Tibial nerve (tissue), 3 donors: ENCODE measurements at regions not wholly inside any gene's neighbourhood (a gene's known extent, or its start where the extent isn't known, plus 50 kb on each side); places are given as distances from the start of the nearest gene placed in this dataset.

Experiments used
- CTCF ChIP-seq, 5 experiments: fragments of 200-600 bp in 3 of 5; fragments of 450-650 bp in 2 of 5; sonication (generic) in 3 of 5; IDR thresholded peaks; one replicate each; pipeline ENCODE4 v1.5.1; 2016 to 2019; ENCODE audit warnings: antibody characterized with exemption in 5 of 5, mild to moderate bottlenecking in 3 of 5, moderate library complexity in 2 of 5
- POLR2A ChIP-seq, 2 donors: fragments of 450-650 bp; IDR thresholded peaks; one replicate each; pipeline ENCODE4 v1.6.1; 2017; ENCODE audit warnings: antibody characterized with exemption in 2 of 2, mild to moderate bottlenecking in 2 of 2, moderate library complexity in 2 of 2

GRCh38 chr5:98432378-98432777 is 341.1 kb upstream of the RGMB start:
- TF ChIP-seq CTCF (IDR thresholded peaks at IDR 0.05) (no peak), POLR2A (IDR thresholded peaks at IDR 0.05) (no peak)
